ENCODE measurements at regions not wholly inside any gene's neighbourhood (a gene's known extent, or its start where the extent isn't known, plus 50 kb on each side); places are given as distances from the start of the nearest gene placed in this dataset.

- DNase-seq, result no peak
- Histone ChIP-seq H3K9me3 (ENCODE audit: control insufficient read depth, low read length) (no peaks in the 10 kb centered on the region), H3K4me1 (ENCODE audit: control insufficient read depth, insufficient read depth, low read length, poor library complexity, severe bottlenecking) (no peaks in the 10 kb centered on the region), H3K4me3 (ENCODE audit: insufficient read depth, low read depth, low read length, poor library complexity, severe bottlenecking) (no peak overlapping the region), H3K36me3 (ENCODE audit: control insufficient read depth, insufficient read depth, low read length) (no peaks in the 10 kb centered on the region), H3K27ac (ENCODE audit: insufficient read depth, low read length, poor library complexity, severe bottlenecking) (no peak overlapping the region), H3K27me3 (replicated peaks; ENCODE audit: control insufficient read depth, insufficient read depth, low read length, poor library complexity, severe bottlenecking) (no peaks in the 10 kb centered on the region)
Observed at GRCh38 chr13:106361621-106362020, 173.8 kb downstream of the EFNB2 start.

- no peak overlapping the region for H3K4me3 ChIP-seq (ENCODE audit: insufficient read depth, low read depth, low read length, poor library complexity, severe bottlenecking)
- DNase-seq, result no peak
- no peaks in the 10 kb centered on the region for H3K27me3 ChIP-seq (replicated peaks; ENCODE audit: control insufficient read depth, insufficient read depth, low read length, poor library complexity, severe bottlenecking)
Observed at GRCh38 chr13:106357198-106357597, 178.3 kb downstream of the EFNB2 start.

DNA sequence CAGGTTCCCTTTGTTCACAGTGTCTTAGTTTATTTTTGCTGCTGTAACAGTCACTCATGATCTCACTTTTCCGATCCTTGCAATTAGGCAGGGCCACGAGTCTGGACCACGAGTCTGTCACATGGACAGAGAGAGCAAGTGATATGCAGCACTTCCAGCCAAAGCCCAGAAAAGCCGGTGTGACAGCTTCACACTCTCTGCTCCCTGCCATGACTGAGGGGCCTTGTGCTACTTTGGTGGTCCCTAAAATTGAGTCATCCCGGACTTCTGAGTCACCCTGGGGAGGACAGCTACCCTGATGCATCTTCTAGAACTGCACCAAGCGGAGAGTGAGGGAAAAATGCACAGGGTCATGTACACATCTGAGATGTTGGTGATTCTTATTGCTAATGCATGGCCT lies 179.6 kb downstream of the EFNB2 start:
- no peak for DNase-seq
- H3K27me3 ChIP-seq (replicated peaks; ENCODE audit: control insufficient read depth, insufficient read depth, low read length, poor library complexity, severe bottlenecking), result no peaks in the 10 kb centered on the region

More at GRCh38 chr13:106357198-106357597, 178.3 kb downstream of the EFNB2 start:
- H3K27ac ChIP-seq (ENCODE audit: insufficient read depth, low read length, poor library complexity, severe bottlenecking), result no peak overlapping the region
- H3K4me1 ChIP-seq (ENCODE audit: control insufficient read depth, insufficient read depth, low read length, poor library complexity, severe bottlenecking), result no peaks in the 10 kb centered on the region
- H3K36me3 ChIP-seq (ENCODE audit: control insufficient read depth, insufficient read depth, low read length), result no peaks in the 10 kb centered on the region
- H3K9me3 ChIP-seq (ENCODE audit: control insufficient read depth, low read length), result no peaks in the 10 kb centered on the region

DNA sequence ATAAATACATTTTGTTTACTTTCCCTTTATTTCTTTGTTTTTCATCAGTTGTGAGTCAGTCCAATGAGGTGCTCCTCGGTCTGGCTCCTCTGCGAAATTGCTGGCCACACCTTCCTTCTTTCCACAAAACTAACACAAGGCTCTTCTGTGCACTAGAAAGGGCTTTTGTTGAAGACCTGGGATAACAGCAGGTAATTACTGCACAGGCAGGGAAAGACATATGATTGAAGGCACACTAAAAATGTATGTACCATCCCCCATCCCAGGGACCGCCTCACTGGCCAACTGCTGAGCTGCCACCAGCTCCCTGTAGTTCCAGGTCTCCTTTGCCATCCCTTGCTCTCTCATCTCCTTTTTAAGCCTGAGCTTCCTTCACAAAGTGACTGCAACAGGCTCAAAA lies 180.5 kb downstream of the EFNB2 start:
- Histone ChIP-seq H3K27ac (ENCODE audit: insufficient read depth, low read length, poor library complexity, severe bottlenecking) (no peak overlapping the region), H3K4me3 (ENCODE audit: insufficient read depth, low read depth, low read length, poor library complexity, severe bottlenecking) (no peak overlapping the region), H3K4me1 (ENCODE audit: control insufficient read depth, insufficient read depth, low read length, poor library complexity, severe bottlenecking) (no peaks in the 10 kb centered on the region), H3K9me3 (ENCODE audit: control insufficient read depth, low read length) (no peaks in the 10 kb centered on the region), H3K36me3 (ENCODE audit: control insufficient read depth, insufficient read depth, low read length) (no peaks in the 10 kb centered on the region), H3K27me3 (replicated peaks; ENCODE audit: control insufficient read depth, insufficient read depth, low read length, poor library complexity, severe bottlenecking) (no peaks in the 10 kb centered on the region)
- no peak for DNase-seq

More for the DNA sequence above, 179.6 kb downstream of the EFNB2 start:
- H3K9me3 ChIP-seq (ENCODE audit: control insufficient read depth, low read length), result no peaks in the 10 kb centered on the region
- H3K4me3 ChIP-seq (ENCODE audit: insufficient read depth, low read depth, low read length, poor library complexity, severe bottlenecking), result no peak overlapping the region
- no peak overlapping the region for H3K27ac ChIP-seq (ENCODE audit: insufficient read depth, low read length, poor library complexity, severe bottlenecking)
- no peaks in the 10 kb centered on the region for H3K4me1 ChIP-seq (ENCODE audit: control insufficient read depth, insufficient read depth, low read length, poor library complexity, severe bottlenecking)
- no peaks in the 10 kb centered on the region for H3K36me3 ChIP-seq (ENCODE audit: control insufficient read depth, insufficient read depth, low read length)

DNA sequence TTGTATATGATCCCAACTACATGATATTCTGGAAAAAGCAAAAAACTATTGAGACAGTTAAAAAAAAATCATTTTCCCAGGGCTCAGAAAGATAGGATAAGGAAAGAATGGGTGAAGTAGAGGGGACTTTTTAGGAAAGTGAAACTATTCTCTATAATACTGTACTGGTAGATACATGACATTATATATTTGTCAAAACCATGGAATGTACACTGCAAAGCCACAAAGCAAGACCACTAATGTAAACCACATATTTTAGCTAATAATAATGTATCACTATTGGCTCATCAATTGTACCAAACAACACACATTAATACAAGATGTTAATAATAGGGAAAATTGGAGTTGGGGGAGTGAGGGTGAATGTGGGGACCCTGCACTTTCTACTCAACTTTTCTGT lies 182.6 kb downstream of the EFNB2 start:
- Histone ChIP-seq H3K27me3 (replicated peaks; ENCODE audit: control insufficient read depth, insufficient read depth, low read length, poor library complexity, severe bottlenecking) (no peaks in the 10 kb centered on the region), H3K4me3 (ENCODE audit: insufficient read depth, low read depth, low read length, poor library complexity, severe bottlenecking) (no peak overlapping the region), H3K4me1 (ENCODE audit: control insufficient read depth, insufficient read depth, low read length, poor library complexity, severe bottlenecking) (no peaks in the 10 kb centered on the region)

GRCh38 chr13:106351251-106351650 lies 184.2 kb downstream of the EFNB2 start:
- Histone ChIP-seq H3K27ac (ENCODE audit: insufficient read depth, low read length, poor library complexity, severe bottlenecking) (no peak overlapping the region), H3K36me3 (ENCODE audit: control insufficient read depth, insufficient read depth, low read length) (no peaks in the 10 kb centered on the region), H3K27me3 (replicated peaks; ENCODE audit: control insufficient read depth, insufficient read depth, low read length, poor library complexity, severe bottlenecking) (no peaks in the 10 kb centered on the region), H3K4me1 (ENCODE audit: control insufficient read depth, insufficient read depth, low read length, poor library complexity, severe bottlenecking) (no peaks in the 10 kb centered on the region), H3K4me3 (ENCODE audit: insufficient read depth, low read depth, low read length, poor library complexity, severe bottlenecking) (no peak overlapping the region), H3K9me3 (ENCODE audit: control insufficient read depth, low read length) (no peaks in the 10 kb centered on the region)
- DNase-seq, result no peak

More for the DNA sequence above, 182.6 kb downstream of the EFNB2 start:
- Histone ChIP-seq H3K27ac (ENCODE audit: insufficient read depth, low read length, poor library complexity, severe bottlenecking) (no peak overlapping the region), H3K9me3 (ENCODE audit: control insufficient read depth, low read length) (no peaks in the 10 kb centered on the region), H3K36me3 (ENCODE audit: control insufficient read depth, insufficient read depth, low read length) (no peaks in the 10 kb centered on the region)
- DNase-seq, result no peak

GRCh38 chr13:106350208-106350607 lies 185.3 kb downstream of the EFNB2 start:
- Histone ChIP-seq H3K27me3 (replicated peaks; ENCODE audit: control insufficient read depth, insufficient read depth, low read length, poor library complexity, severe bottlenecking) (no peaks in the 10 kb centered on the region), H3K4me1 (ENCODE audit: control insufficient read depth, insufficient read depth, low read length, poor library complexity, severe bottlenecking) (no peaks in the 10 kb centered on the region), H3K4me3 (ENCODE audit: insufficient read depth, low read depth, low read length, poor library complexity, severe bottlenecking) (no peak overlapping the region), H3K27ac (ENCODE audit: insufficient read depth, low read length, poor library complexity, severe bottlenecking) (no peak overlapping the region), H3K36me3 (ENCODE audit: control insufficient read depth, insufficient read depth, low read length) (no peaks in the 10 kb centered on the region), H3K9me3 (ENCODE audit: control insufficient read depth, low read length) (no peaks in the 10 kb centered on the region)
- DNase-seq, result no peak

DNA sequence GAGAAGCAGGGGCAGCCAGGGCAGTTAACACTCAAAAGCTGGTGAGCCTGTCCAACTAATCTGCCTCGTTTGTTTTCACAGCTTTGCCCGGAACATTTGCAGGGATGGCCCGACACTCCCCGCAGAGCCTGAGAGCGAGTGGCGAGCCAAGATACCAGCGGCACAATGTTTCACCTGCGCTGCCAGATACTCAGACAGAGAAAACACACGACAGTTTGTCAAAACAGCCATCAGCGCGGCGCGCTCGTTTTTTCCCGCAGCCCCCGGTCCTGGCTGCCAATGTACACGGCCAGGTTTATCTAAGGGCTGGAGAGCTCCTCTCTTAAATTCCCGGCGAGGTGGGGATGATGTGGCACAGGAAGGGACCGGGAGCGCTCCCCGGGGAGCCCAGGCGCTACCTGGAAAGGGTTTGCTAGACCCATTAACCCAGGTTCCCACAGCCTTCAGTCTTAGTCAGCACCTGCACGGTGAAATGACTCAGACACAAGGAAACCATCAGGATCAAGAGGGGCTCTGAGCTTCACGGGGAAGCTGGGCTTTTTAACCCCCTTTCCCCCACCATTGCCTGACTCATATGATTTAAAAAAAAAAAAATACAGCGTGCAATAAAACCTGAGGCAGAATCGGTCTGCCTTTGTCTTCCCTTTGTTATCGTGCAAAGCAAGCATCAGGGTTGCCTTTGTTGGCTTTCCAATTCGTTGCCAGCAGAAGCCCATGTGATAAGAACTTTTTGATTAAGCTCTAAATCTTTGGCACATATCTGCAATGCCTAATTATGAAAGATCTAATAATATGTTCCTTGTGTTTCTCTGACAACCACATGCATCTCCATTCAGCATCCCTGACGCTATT lies 186.2 kb downstream of the EFNB2 start:
- DNase-seq, result no peak
- Histone ChIP-seq H3K27me3 (replicated peaks; ENCODE audit: control insufficient read depth, insufficient read depth, low read length, poor library complexity, severe bottlenecking) (no peaks in the 10 kb centered on the region), H3K4me1 (ENCODE audit: control insufficient read depth, insufficient read depth, low read length, poor library complexity, severe bottlenecking) (no peaks in the 10 kb centered on the region), H3K27ac (ENCODE audit: insufficient read depth, low read length, poor library complexity, severe bottlenecking) (no peak overlapping the region), H3K4me3 (ENCODE audit: insufficient read depth, low read depth, low read length, poor library complexity, severe bottlenecking) (no peak overlapping the region), H3K9me3 (ENCODE audit: control insufficient read depth, low read length) (no peaks in the 10 kb centered on the region), H3K36me3 (ENCODE audit: control insufficient read depth, insufficient read depth, low read length) (no peaks in the 10 kb centered on the region)

- Histone ChIP-seq H3K4me3 (ENCODE audit: insufficient read depth, low read depth, low read length, poor library complexity, severe bottlenecking) (no peak overlapping the region), H3K27me3 (replicated peaks; ENCODE audit: control insufficient read depth, insufficient read depth, low read length, poor library complexity, severe bottlenecking) (no peaks in the 10 kb centered on the region), H3K36me3 (ENCODE audit: control insufficient read depth, insufficient read depth, low read length) (no peaks in the 10 kb centered on the region), H3K27ac (ENCODE audit: insufficient read depth, low read length, poor library complexity, severe bottlenecking) (no peak overlapping the region), H3K4me1 (ENCODE audit: control insufficient read depth, insufficient read depth, low read length, poor library complexity, severe bottlenecking) (no peaks in the 10 kb centered on the region), H3K9me3 (ENCODE audit: control insufficient read depth, low read length) (no peaks in the 10 kb centered on the region)
- DNase-seq, result no peak
Observed at GRCh38 chr13:106348075-106348840, 187.2 kb downstream of the EFNB2 start.

- no peaks in the 10 kb centered on the region for H3K27me3 ChIP-seq (replicated peaks; ENCODE audit: control insufficient read depth, insufficient read depth, low read length, poor library complexity, severe bottlenecking)
- no peaks in the 10 kb centered on the region for H3K36me3 ChIP-seq (ENCODE audit: control insufficient read depth, insufficient read depth, low read length)
- no peak overlapping the region for H3K4me3 ChIP-seq (ENCODE audit: insufficient read depth, low read depth, low read length, poor library complexity, severe bottlenecking)
- no peak for DNase-seq
- no peak overlapping the region for H3K27ac ChIP-seq (ENCODE audit: insufficient read depth, low read length, poor library complexity, severe bottlenecking)
- H3K4me1 ChIP-seq (ENCODE audit: control insufficient read depth, insufficient read depth, low read length, poor library complexity, severe bottlenecking), result no peaks in the 10 kb centered on the region
- H3K9me3 ChIP-seq (ENCODE audit: control insufficient read depth, low read length), result no peaks in the 10 kb centered on the region
Observed at GRCh38 chr13:106344342-106344741, 191.1 kb downstream of the EFNB2 start.
